ENCODE measurements at regions not wholly inside any gene's neighbourhood (a gene's known extent, or its start where the extent isn't known, plus 50 kb on each side); places are given as distances from the start of the nearest gene placed in this dataset.

DNA sequence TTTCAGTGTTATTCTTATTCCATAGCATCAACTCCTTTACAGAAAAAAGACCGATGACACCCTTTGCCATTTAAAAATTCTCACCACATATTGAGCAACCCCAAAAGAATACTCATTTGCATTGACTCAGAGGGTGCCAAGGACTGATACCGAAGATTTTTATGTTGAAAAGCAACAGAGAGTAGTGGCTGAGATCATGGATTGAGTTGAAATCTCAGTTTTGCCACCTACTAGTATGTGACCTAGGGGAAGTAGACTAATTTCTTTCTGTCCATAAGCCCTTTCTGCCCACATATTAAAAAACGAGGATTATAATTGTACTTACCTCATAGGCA lies 313.9 kb upstream of the SATB1 start:
- TF ChIP-seq, protein P1, sequence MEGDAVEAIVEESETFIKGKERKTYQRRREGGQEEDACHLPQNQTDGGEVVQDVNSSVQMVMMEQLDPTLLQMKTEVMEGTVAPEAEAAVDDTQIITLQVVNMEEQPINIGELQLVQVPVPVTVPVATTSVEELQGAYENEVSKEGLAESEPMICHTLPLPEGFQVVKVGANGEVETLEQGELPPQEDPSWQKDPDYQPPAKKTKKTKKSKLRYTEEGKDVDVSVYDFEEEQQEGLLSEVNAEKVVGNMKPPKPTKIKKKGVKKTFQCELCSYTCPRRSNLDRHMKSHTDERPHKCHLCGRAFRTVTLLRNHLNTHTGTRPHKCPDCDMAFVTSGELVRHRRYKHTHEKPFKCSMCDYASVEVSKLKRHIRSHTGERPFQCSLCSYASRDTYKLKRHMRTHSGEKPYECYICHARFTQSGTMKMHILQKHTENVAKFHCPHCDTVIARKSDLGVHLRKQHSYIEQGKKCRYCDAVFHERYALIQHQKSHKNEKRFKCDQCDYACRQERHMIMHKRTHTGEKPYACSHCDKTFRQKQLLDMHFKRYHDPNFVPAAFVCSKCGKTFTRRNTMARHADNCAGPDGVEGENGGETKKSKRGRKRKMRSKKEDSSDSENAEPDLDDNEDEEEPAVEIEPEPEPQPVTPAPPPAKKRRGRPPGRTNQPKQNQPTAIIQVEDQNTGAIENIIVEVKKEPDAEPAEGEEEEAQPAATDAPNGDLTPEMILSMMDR (IDR thresholded peaks at IDR 0.05; ENCODE audit: low read depth, low read length), result no peak
- TF ChIP-seq POLR2A (IDR thresholded peaks at IDR 0.05; ENCODE audit: extremely low read depth, insufficient read length), result no peak

Measured in NB4 (cell line).